Endothelial cell of umbilical vein (primary cell): ENCODE measurements at regions not wholly inside any gene's neighbourhood (a gene's known extent, or its start where the extent isn't known, plus 50 kb on each side); places are given as distances from the start of the nearest gene placed in this dataset.

Experiments used
- BruUV-seq: library from RNA; stranded (reverse); fragments of 400-500 nt; replicated peaks from 2 replicates; lab custom pipeline; 2021; lab: Mats Ljungman, UMichigan
- CTCF ChIA-PET: fragments of 300-600, 350-600 bp; sonication (Branson Sonifier 250); formaldehyde crosslinking; loops from one replicate; lab custom pipeline; 2021; ENCODE audit warnings: antibody characterized with exemption, inconsistent platforms; lab: Charles Lee
- POLR2A ChIA-PET: fragments of 300-600, 350-600 bp; sonication (Branson Sonifier 250); formaldehyde crosslinking; loops from one replicate; lab custom pipeline; 2021; ENCODE audit warnings: antibody characterized with exemption, inconsistent platforms; lab: Charles Lee
- DNase-seq: peaks from one replicate; pipeline ENCODE4 v3.0.0-alpha.2; 2011; ENCODE audit warnings: low read depth, low spot score
- FAIRE-seq: peaks from 2 replicates; lab custom pipeline; 2011; peaks lifted over from hg19 to GRCh38; lab: Jason Lieb, UNC
- H2AFZ ChIP-seq: 2 replicates; pipeline ENCODE4 v1.6.0; 2012; ENCODE audit warnings: low read depth, low read length, control low read depth, inconsistent platforms
- H3K27ac ChIP-seq: 2 replicates; pipeline ENCODE4 v1.5.1; 2011; ENCODE audit warnings: low read depth, mild to moderate bottlenecking, control low read depth, low read length, moderate library complexity; ENCODE audit not compliant: insufficient read depth
- H3K27me3 ChIP-seq, 2 experiments: 2 replicates each; pipeline versions ENCODE4 v1.6.0 to v1.6.1; 2011; ENCODE audit warnings: low read length in 2 of 2, mixed read lengths in 1 of 2; ENCODE audit not compliant: control insufficient read depth in 2 of 2, insufficient read depth in 2 of 2
- H3K36me3 ChIP-seq, 2 experiments: 2 replicates in 1 of 2; 3 replicates in 1 of 2; pipeline ENCODE4 v1.5.1; 2011; ENCODE audit warnings: low read length in 2 of 2, mild to moderate bottlenecking in 1 of 2, moderate library complexity in 1 of 2; ENCODE audit not compliant: control insufficient read depth in 2 of 2, insufficient read depth in 2 of 2; ENCODE audit errors: extremely low read depth in 1 of 2
- H3K4me1 ChIP-seq: 3 replicates; pipeline ENCODE4 v1.5.1; 2011; ENCODE audit warnings: mild to moderate bottlenecking, low read length; ENCODE audit not compliant: control insufficient read depth, insufficient read depth; ENCODE audit errors: extremely low read depth
- H3K4me2 ChIP-seq: 2 replicates; pipeline ENCODE4 v1.6.1; 2011; ENCODE audit warnings: low read length, control low read depth, mixed read lengths; ENCODE audit not compliant: insufficient read depth
- H3K4me3 ChIP-seq, 3 experiments: fragments of 200-600 bp in 1 of 3; sonication (generic), shearing (Covaris generic) in 1 of 3; replicated peaks in 1 of 3; 2 replicates each; pipeline ENCODE4 v1.5.1; 2011 to 2016; ENCODE audit warnings: control low read depth in 3 of 3, low read length in 3 of 3, mild to moderate bottlenecking in 2 of 3, inconsistent platforms in 1 of 3, low read depth in 1 of 3, moderate library complexity in 1 of 3; ENCODE audit not compliant: insufficient read depth in 1 of 3
- H3K79me2 ChIP-seq: 2 replicates; pipeline ENCODE4 v1.6.0; 2012; ENCODE audit warnings: low read length, inconsistent platforms; ENCODE audit not compliant: control insufficient read depth, insufficient read depth
- H3K9ac ChIP-seq: replicated peaks from 2 replicates; pipeline ENCODE3; 2011; ENCODE audit warnings: low read length, control low read depth; ENCODE audit not compliant: insufficient read depth; ENCODE audit errors: extremely low read depth
- H3K9me1 ChIP-seq: replicated peaks from 3 replicates; pipeline ENCODE4 v1.6.0; 2011; ENCODE audit warnings: mild to moderate bottlenecking, low read length; ENCODE audit not compliant: control insufficient read depth, insufficient read depth; ENCODE audit errors: extremely low read depth
- H3K9me3 ChIP-seq: replicated peaks from 2 replicates; pipeline ENCODE4 v1.5.1; 2012; ENCODE audit warnings: low read length, inconsistent platforms; ENCODE audit not compliant: control insufficient read depth, insufficient read depth
- H4K20me1 ChIP-seq: replicated peaks from 2 replicates; pipeline ENCODE3; 2011; ENCODE audit warnings: mild to moderate bottlenecking, low read length; ENCODE audit not compliant: control insufficient read depth, insufficient read depth; ENCODE audit errors: extremely low read depth
- CTCF ChIP-seq, 2 donors: IDR thresholded peaks; 1 replicate in 1 of 2; 2 replicates in 1 of 2; pipeline ENCODE4 v1.5.1; 2011; ENCODE audit warnings: low read length in 2 of 2, mild to moderate bottlenecking in 2 of 2, moderate library complexity in 2 of 2, control low read depth in 1 of 2, inconsistent platforms in 1 of 2, low read depth in 1 of 2; ENCODE audit not compliant: insufficient read depth in 1 of 2; ENCODE audit errors: extremely low read depth in 1 of 2
- EZH2 ChIP-seq: IDR thresholded peaks from 2 replicates; pipeline ENCODE4 v1.6.1; 2012; ENCODE audit warnings: borderline replicate concordance, low read depth, mild to moderate bottlenecking, moderate library complexity, low read length, inconsistent platforms; ENCODE audit not compliant: severe bottlenecking
- FOS ChIP-seq: IDR thresholded peaks from 2 replicates; pipeline ENCODE4 v1.6.1; 2011; ENCODE audit warnings: mild to moderate bottlenecking, low read length, moderate library complexity, borderline replicate concordance; ENCODE audit not compliant: insufficient read depth
- GATA2 ChIP-seq: IDR thresholded peaks from 2 replicates; pipeline ENCODE4 v1.7.0; 2011; ENCODE audit warnings: low read depth, mild to moderate bottlenecking, moderate library complexity, mixed read lengths, low read length; ENCODE audit not compliant: insufficient read length, insufficient read depth
- JUN ChIP-seq: IDR thresholded peaks from 2 replicates; pipeline ENCODE4 v1.6.1; 2011; ENCODE audit warnings: borderline replicate concordance, low read depth; ENCODE audit not compliant: insufficient read length, insufficient read depth
- MAX ChIP-seq: IDR thresholded peaks from 2 replicates; pipeline ENCODE4 v1.6.1; 2011; ENCODE audit not compliant: insufficient read depth, insufficient read length
- MYC ChIP-seq: IDR thresholded peaks from one replicate; pipeline ENCODE4 v1.6.1; 2011; ENCODE audit warnings: mild to moderate bottlenecking, low read depth, low read length
- POLR2A ChIP-seq: IDR thresholded peaks from 2 replicates; pipeline ENCODE4 v1.6.1; 2012; ENCODE audit warnings: low read depth, mild to moderate bottlenecking, control low read depth, low read length
- POLR2AphosphoS5 ChIP-seq: IDR thresholded peaks from 2 replicates; pipeline ENCODE4 v1.6.1; 2012; ENCODE audit warnings: low read depth, mild to moderate bottlenecking, control low read depth, low read length, moderate library complexity; ENCODE audit not compliant: insufficient read depth
- dilution Hi-C: fragments of 300-500 bp; cut with MboI; formaldehyde crosslinking; loops from one replicate; pipeline ENCODE4 v1.15.0; 2019; ENCODE audit warnings: low sequenced_read_pairs; ENCODE audit not compliant: extremely low pct_ligation_motif_present
- intact Hi-C: fragments of 100-400 bp; cut with micrococcal nuclease; formaldehyde crosslinking; loops from one replicate; pipeline ENCODE4 v1.10.0; 2022

GRCh38 chr6:14758421-14759081 is 487.3 kb upstream of the JARID2 start:
- POLR2A ChIA-PET, result no interaction called here
- BruUV-seq, result no TSS peak
- Histone ChIP-seq H3K9me3 (peaks cover 8% of the 10 kb centered on the region), H2AFZ (no peak overlapping the region), H3K4me1 (no peaks in the 10 kb centered on the region), H3K36me3 (no peaks in the 10 kb centered on the region), H3K4me3 (no peak overlapping the region), H3K79me2 (no peaks in the 10 kb centered on the region), H3K9ac (no peak overlapping the region), H3K9me1 (no peaks in the 10 kb centered on the region), H3K4me2 (no peak overlapping the region), H3K27me3 (no peaks in the 10 kb centered on the region), H3K27ac (no peak overlapping the region), H4K20me1 (no peaks in the 10 kb centered on the region)
- intact Hi-C loops (no loop called here), dilution Hi-C loops (no loop called here)
- FAIRE-seq, result no peak
- TF ChIP-seq MAX (no peak), MYC (no peak), FOS (no peak), POLR2A (no peak), GATA2 (no peak), EZH2 (no peak), JUN (no peak), POLR2AphosphoS5 (no peak), CTCF (IDR thresholded peaks at IDR 0.05; ENCODE audit: extremely low read depth in 1 of 2, insufficient read depth in 1 of 2, low read depth in 1 of 2, low read length in 2 of 2) (no peak)
- CTCF ChIA-PET, result no interaction called here
- no peak for DNase-seq
